ENCODE measurements at regions not wholly inside any gene's neighbourhood (a gene's known extent, or its start where the extent isn't known, plus 50 kb on each side); places are given as distances from the start of the nearest gene placed in this dataset.

GRCh38 chr14:81681541-81681940 is 147.9 kb upstream of the SEL1L start:
- TF ChIP-seq CTCF (IDR thresholded peaks at IDR 0.05), result no peak
- TF ChIP-seq POLR2A (IDR thresholded peaks at IDR 0.05), result no peak

Measured in ovary (tissue), 3 donors.